GM18508 (cell line): ENCODE measurements at regions not wholly inside any gene's neighbourhood (a gene's known extent, or its start where the extent isn't known, plus 50 kb on each side); places are given as distances from the start of the nearest gene placed in this dataset.

ENCODE experiments used
- ATAC-seq: cut with Tn5 transposase; IDR thresholded peaks from one replicate; pipeline ENCODE4 v1.9.1; 2021; ENCODE audit warnings: moderate number of reproducible peaks; ENCODE audit not compliant: insufficient read depth, unreplicated experiment

DNA sequence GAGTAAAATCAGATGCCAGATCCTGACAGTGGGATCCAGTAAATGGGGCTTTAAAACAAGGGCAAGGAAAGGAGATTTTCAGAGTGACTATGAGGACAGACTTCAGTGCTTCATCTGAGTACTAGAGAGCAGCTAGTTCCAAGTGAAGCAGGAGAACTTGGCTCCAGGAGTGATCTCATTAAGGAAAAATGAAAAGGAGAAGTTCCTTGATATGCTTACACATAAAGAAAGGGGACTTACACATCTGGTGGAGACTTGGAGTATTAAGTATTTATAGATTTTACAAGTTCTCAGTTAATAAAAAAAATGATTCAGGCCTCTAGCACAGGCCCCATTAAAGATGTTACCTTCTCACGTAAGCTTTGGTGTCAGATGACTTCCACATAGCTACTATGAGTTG is 105.8 kb downstream of the ICOS start:
- ATAC-seq: no peak

DNA sequence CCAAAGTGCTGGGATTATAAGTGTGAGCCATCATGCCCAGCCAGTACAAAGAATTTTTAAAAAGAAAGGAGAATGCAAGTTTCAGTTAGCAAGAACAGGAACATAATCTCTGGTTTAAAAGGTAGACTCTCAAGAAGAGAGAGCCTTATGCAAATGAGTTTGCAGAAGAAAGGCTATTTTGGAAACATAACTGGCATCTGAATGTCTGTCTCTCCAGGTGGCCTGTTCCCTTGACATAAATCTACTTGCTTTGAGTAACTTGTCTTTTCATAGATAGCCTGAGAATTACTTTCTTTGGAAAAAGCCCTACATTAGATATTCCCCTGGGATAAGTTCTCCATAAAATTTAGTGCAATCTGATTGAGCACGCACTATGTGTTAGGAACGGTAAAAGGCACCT is 109.6 kb downstream of the ICOS start:
- ATAC-seq: peak; percentile 56

DNA sequence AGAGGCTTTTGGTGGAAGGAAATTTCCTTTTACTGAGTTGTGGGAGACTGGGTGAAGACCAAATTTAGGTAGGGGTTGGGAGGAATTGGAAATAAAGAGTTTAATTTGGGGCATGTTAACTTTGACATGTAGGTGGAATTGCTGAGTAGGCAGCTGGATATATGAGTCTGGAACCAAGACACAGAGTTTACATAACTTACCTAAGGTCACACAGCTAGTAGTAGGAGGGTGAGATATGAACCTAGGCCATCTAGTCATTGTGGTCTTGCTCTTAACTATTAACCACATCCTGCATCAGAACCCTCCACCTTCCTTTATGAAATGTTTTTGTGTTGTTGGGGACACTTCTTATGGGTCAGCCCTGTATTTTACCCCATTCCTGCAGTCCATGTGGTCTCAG is 113.1 kb downstream of the ICOS start:
- peak; percentile 87 for ATAC-seq

DNA sequence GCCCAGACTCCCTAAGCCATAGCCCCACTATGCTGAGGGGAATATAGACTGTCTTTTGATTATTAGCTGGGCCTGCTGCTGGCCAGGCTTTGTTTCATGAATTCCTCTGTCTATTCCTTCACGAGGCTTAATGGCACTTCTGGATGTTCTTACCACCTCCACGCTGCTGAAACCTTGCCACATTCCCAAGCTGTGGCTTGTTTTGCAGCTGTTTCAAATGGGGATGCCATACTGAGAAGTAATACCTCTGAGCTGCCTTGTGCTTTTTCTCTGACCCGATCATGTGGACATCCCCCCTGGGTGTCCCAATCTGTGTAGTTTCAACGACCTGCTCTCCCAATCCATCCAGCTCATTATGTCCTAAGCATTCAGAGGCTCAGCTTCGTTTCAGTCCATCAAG is 114.1 kb downstream of the ICOS start:
- ATAC-seq: no peak

DNA sequence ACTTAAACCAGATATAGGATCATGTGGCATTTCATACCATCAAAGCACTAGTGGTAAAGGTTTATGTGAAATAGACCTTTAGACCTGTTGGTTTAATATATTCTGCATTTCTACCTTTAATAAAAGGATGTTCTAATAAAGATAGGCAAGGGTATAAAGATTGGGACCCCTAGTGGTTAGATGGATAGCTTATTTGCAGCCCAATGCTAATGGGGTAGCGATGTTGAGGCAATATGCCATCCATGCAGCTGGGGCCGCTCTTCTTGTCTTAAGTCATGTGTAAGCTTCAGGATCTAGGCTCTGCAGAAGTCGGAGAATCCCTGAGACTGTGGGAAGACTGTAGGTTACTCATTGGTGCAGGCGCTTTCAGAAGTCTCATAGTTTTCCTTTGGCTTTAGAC is 114.9 kb downstream of the ICOS start:
- ATAC-seq: no peak

DNA sequence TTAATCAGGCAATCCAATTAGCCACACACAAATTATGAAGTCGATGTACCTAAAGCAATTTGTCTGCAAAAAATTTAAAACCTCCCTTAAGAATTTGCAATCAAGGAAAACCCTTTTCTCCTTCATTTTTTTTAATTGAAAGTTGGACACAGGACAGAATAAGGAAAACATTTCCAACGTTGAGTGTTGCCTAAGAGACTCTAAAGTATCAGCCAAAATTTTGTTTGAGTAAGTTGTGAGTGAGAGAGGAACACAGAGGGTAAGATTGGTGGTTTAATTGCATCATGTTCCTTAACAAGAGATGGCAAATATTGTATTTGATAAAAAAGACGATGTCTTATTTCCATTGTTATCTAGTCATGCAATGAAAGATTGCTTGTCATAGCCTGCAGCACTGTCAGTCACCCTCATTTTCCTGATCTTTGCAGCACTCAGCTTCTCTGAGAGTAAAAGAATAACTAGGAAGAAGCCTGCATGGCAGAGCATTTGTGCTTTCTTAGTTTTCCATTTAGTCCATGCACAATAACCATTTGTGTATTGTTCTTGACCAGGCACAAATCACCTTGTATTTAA is 115.5 kb downstream of the ICOS start:
- no peak for ATAC-seq

DNA sequence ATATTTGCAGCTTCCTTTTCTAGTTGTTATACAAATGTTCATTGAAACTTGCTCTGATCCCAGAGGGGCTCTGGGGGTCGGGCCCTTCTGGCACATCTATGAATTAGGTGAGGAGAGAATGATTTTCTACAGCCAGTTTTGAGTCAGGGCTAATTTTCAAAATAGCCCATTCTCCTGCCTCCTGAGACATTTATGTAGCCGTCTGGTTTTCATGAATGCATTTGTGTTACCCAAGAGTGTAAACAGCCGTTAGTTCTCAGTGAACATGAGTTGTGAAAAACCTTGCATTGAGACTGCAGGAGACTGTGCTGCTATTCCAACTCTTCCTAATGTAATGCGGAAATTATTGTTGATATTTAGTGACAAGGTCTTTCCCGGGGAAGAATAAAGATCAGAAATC is 122.5 kb downstream of the ICOS start:
- ATAC-seq: no peak

DNA sequence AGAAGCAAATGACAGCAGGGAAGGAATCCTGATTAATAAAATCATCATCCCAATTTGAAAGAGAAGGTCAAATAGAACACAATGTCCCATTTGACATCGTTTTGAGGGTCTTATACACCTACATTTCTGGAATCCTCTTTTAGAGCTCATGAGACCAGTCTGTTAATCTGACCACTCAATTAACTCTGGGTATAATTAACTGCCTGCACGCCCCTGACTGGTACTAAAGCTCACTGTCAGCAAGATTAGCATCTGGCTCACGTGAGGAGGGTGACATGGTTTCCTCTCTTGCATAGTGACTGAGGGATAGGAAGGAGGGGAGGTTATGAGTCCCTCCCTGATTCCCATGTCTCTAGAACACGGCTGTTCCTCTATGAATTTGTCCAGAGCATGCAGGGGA is 124.3 kb downstream of the ICOS start:
- no peak for ATAC-seq

DNA sequence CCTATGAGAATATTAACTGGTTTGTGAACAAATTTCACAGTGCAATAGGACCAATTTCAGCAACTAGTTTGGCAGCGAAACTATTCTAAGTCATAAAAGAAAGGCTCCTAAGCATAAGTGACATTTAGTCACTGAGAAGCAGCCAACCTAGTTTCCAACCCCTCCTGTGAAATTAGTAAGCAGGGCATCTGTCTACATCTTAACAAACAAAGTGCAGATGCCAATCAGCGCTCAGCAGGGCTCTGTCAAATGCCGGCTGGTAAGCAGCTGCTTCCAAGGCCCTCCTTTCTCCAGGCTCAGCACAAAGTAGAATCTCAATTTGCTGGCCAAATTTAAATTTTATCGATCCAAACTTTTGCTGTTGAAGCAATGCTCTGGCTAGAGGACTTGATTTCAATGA is 124.7 kb downstream of the ICOS start:
- no peak for ATAC-seq

DNA sequence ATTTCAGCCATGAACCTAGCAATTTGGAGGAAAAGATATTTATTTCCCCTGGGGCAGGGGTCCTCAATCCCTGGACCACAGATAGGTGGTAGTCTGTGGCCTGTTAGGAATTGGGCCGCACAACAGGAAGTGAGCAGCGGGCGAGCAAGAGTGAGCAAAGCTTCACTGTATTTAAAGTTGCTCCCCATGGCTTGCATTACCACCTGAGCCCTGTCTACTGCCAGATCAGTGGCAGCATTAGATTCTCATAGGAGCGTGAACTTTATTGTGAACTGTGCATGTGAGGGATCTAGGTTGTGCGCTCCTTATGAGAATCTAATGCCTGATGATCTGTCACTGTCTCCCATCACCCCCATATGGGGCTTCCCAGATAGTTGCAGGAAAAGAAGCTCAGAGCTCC is 127.6 kb downstream of the ICOS start:
- no peak for ATAC-seq

DNA sequence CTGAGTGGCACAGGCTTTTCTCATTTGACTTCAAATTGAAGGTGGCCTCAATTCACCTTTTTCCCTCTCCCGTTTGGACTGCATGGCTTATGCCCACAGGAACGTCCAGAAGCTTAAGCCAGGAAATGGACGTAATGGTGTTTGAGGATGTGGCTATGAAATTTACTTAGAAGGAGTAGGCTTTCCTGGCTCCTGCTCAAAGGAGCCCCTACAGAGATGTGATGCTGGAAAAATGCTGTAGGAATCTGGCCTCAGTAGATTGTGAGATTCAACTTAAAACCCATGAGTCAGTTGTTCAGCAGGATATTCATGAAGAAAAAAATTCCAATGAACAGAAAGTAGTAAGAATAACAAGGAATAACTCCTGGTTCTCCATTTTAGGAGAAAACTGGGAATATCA is 129.0 kb downstream of the ICOS start:
- ATAC-seq: no peak

DNA sequence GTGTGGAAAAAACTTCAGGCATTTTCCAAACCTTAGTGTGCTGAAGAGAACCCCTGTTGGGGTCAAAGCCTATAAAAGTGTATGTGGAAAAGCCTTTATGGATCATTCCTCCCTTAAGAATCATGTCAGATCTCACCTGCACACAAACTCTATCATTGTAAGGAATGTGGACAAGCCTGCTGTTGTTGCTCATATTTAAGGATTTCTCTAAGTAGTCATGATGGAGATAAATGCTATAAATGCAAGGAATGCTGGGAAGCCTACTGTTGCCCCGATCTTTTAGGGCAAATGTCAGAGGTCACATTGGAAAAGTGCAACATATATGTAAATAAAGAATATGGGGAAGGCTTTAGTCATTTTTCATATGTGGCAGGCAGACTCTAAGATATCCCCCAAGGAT is 129.5 kb downstream of the ICOS start:
- ATAC-seq: no peak

DNA sequence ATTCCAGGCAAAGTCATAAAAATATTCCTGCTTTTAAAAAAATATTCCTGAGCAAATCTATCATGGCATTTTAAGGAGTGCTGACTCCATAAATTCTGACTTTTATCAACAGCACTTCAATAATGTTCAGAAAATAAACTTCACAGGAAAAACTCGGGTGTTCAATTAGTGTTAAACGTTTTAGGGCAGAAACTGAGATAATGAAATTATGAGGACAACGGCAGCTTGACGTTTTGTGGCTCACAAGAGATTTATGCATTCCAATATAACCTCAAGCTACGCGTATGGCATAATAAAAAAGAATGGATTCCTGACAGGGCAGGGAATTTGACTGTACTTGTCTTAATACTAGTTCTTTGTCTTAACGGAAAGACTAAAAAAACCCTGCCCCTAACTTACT is 133.2 kb downstream of the ICOS start:
- no peak for ATAC-seq

DNA sequence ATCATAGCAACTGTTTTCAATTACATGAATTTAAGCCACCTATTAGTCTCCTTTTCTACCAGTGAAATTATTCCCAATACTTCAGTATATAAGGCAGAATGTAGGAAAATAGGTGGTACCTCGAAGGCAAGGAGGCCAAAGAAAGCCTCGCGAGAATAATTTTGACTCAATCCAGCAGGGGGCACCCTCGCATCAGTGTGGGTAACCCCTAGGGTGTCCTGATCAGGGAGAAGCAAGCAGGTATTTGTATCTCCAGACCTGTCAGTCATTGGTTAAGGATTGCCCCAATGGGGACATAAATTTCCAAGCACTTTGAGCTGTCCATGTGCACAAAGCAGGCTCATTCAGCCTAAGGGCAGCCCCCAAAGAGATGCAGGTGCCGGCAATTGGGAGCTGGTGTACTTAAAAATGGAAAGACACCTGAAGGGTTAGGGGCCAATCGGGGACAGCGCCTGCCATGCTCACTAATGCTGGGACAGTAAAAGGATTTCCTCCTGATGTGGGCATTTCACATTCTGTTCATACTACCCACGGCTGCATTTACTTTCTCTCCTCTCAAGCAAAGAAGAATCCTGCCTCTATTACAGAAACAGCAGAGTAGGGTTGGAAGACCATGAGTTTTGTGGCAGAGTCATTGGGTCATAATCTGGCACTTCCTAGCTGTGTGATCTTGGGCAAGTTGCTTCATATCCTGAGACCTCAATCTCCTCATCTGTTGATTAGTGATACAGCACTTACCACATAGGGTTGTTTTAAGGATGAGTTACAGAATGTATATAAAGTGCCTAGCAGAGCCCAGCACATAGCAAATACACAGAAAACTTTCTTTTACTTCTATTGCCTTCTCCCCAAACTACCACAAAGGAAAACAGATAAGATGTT is 136.1 kb downstream of the ICOS start:
- ATAC-seq: no peak

DNA sequence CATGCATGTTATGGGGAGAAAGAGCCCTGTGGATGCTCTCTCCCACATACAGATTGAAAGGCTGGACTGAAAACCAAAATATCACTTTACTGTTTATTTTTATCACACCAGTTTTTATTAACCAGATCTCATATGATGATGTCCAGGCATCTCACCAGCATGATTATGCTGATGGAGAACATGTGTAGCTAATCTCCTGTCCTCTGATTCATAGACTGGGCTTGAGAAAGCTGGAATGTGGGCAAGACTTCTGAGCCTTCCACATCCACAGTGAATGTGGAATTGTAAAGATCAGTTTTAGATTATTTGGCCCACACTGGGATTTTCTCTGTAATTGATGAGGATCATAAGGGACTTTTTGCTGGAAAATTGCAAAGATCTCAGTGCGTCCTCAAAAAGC is 137.9 kb downstream of the ICOS start:
- no peak for ATAC-seq

DNA sequence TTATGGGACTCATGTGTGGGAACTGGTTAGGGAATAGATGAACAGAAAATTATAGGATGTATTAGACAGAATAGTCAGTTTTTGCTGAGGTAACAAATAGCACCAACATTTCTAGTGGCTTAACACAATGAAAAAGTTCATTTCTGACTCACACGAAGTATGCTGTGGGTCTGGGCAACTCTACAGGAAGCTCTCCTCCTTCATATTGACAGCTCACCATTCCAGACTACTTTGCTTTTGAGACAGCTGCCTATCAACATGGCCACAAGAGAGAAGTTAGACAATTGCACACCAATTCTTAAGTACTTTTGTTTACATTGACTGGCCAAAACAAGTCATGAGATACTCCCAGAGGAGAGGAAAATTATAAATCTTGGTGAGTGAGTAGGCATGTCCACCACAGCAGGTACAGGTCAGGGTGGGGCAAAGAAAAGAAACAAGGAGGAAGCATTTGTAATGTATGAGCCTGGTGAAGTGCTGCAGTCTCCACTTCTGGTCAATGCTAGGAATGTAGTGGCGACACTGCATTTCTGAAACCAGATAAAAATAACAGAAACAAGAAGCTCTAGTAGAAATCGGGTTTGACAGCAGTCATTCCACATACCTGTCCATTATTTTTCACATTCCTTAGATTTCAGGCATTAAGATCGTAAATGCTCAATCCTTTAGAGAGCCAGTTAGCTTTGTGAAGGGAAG is 141.6 kb downstream of the ICOS start:
- no peak for ATAC-seq

DNA sequence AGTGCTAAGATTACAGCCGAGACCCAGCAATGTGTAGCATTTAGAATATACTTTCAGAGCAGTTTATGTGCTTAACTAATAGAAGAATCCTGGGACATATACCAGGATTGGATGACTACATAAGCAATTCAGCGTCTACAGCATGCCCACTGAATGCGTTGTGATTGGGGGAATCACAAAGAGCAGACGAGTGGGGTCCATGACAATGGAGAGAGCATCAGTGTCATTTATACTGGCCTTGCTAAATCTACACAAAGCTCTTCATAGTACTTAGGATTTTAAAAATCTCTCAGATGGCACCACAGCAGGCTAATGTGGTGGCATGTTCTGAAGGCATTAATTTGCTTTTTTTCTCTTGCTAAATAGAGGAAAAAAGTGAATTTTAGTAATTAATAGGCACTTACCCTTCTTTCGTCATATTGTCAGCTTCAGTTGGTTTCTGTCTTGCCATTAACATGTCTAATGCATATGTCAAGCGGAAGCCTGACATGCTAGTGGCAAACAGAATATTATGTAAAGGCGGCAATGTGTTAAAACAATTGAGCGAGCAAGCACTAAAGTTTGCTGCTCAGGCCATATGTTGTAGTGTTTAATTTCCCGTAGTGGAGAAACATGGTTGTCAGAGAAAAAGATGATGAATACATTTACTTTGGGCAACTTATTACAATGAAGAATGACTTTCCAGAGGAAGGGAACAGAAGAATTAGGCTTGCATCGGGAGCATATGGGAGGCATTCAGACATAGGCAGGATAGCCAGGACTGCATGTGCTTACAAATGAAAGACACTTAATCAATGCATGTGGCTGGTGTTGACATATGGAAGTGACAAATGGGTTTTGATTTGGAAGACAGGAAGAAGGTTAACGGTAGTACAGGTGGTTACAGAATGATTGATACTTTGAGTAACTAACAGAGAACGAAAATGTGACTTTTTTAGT is 145.2 kb downstream of the ICOS start:
- ATAC-seq: no peak

DNA sequence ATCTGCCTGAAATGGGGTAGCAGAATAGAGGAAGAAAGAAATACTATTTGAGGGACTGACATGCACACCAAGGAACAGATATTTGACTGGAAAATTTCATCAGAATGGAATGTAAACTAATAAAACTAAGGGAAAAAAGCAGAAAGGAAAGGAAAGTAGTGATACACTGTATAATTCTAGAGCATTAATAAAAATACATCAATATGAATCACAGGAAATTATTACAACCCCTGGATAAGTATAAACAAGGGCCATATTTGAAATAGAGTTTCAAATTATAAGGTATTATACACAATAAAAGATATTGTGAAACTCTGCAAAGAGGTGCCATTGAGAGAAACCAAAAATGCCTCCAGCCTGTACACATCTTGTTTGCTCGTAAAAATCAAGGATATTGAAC is 149.6 kb downstream of the ICOS start:
- ATAC-seq: no peak

DNA sequence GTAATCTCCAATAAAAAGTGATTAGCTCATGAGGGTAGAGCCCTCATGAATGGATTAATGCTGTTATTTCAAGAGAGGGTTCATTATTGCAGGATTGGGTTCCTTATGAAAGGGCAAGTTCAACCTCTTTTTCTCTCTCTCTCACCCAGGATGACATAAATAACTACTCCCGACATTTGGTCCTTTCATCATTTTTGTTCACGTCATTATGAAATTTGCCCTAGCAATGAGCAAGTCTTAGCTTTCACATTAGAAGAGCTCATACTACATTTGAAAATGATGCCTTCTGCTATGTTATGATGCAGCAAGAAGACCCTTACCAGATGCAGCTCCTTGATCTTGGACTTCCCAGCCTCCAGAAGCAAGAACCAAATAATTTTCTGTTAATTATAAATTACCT is 152.5 kb downstream of the ICOS start:
- no peak for ATAC-seq

DNA sequence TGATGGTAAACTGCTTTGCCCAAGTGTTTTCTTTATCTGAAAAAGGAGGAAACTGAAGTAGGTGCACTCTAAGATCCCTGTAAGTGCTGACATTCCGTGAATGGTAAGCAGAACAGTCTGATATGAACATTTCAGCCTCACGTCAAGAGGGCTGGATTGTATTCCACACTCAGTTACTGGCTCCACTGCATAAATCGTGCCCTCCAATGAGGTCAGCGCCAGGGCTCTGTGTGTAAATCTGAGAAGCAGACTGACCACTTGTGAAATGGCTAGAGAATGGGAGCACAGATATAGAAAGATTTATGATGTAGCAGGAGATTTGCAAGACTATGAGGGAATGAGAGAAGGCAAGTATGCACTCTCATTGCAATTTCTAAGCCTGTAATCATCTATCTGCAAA is 153.0 kb downstream of the ICOS start:
- ATAC-seq: no peak

DNA sequence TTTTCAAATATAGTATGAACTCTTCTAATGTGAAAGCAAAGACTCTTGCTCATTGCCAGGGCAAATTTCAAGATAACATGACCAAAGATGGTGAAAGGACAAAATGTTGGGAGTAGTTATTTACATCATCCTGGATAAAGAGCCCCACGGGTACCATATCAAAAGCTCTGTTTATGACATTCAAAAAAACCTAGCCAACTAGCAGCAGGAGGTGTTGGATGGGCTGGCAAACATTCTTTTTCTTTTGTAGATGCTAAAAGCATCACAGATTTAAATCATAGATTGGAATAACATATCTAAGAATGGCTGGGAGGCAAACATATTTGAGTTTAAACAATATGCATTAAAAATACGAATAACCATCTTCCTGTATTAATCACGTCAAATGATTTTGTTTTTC is 153.5 kb downstream of the ICOS start:
- no peak for ATAC-seq
